Left lobe of liver (tissue), 2 donors: ENCODE measurements at regions not wholly inside any gene's neighbourhood (a gene's known extent, or its start where the extent isn't known, plus 50 kb on each side); places are given as distances from the start of the nearest gene placed in this dataset.

Experiments
- ATAC-seq: fragments of 200-7000 bp; cut with Tn5 transposase; one replicate; pipeline ENCODE4 v1.9.1; 2020; ENCODE audit warnings: mild to moderate bottlenecking, moderate library complexity
- DNase-seq: peaks from one replicate; pipeline ENCODE4 v3.0.0-alpha.2; 2020; ENCODE audit warnings: low spot score
- donor health status: DM: no; HTN: no; CAD: no; lungs with moderate emphysema.
- donor health status: DM: no; HTN: yes; CAD: no.

DNA sequence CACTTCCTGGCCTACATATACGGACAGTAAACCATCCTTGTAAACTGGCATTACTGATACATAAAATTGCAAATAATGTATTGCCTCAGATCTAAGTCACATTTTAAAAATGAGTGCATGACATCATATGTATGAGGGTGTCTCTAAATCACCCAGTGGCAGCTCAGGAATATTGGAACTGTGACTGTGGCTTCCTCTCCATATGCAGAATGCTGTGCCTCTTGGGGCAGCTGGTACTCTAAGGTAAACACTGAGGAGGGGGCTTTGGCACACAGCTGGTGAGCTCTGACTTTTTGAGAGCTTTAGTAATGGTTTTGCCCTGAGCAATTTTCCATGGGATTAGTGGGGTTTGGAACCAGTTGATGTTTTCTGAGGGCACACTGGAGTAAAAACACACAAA, 263.7 kb downstream of the BMP4 start:
- DNase-seq (no peak), ATAC-seq (no peak)

DNA sequence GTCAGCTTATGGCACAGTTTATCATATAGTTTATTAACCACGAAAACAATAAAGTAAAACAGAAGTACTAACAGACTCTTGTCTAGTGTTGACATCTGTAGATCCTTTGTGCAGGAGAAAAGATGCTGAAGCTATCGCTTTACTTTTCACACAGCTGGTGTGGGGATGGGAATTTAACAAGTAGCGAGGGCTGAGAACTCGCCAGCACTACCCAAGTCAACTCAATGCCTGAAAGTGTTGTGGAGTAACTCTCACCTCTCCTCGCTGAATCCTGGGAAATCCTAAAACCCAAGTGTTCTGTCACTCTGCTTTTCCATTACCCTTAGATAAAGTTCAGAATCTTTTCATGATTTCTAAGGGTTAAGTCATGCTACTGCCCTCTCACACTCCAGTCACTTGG, 264.2 kb downstream of the BMP4 start:
- DNase-seq: no peak
- no peak for ATAC-seq

DNA sequence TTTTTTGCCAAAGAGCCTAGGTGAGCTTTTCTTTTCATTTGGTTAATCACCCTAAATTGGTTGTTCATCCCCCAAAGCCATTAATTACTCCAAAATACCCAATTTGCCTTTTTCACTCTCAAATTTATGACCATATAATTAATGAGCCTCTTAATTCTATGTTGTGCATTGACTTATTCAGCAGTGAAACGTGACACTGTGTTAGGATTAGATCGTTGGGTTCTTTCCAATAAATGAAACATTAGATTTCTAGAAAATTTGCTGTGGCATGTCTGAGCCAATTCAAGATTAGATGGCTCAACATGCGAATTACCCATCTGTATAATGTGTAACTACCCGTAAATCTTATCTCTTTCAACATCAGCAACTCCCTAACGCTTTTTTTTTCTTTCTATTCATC, 273.4 kb downstream of the BMP4 start:
- ATAC-seq (no peak), DNase-seq (no peak)

- no peak for DNase-seq
- ATAC-seq: no peak
These were observed 284.1 kb downstream of the BMP4 start for GRCh38 chr14:53672526-53672925.

DNA sequence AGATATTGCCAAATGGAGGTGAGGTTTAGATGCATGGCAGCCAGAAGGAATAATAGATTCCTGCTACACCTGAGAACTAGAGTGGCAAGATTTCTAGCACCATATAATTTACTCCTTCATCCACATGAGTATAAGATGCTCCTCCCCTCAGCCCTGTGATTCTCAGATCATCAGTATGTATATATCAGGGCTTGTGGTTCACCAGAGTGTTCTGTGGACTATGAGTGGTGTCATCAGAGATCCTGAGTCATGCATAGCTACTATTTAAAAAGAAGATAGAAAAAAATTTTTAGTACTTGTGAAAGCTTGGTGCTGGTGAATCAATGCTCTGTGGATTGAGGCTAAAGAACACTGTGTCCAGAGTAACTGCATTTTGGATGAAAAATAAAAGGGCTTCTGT, 285.9 kb downstream of the BMP4 start:
- DNase-seq (no peak), ATAC-seq (no peak)

- ATAC-seq: no peak
These were observed 287.7 kb downstream of the BMP4 start for GRCh38 chr14:53668897-53669296.

DNA sequence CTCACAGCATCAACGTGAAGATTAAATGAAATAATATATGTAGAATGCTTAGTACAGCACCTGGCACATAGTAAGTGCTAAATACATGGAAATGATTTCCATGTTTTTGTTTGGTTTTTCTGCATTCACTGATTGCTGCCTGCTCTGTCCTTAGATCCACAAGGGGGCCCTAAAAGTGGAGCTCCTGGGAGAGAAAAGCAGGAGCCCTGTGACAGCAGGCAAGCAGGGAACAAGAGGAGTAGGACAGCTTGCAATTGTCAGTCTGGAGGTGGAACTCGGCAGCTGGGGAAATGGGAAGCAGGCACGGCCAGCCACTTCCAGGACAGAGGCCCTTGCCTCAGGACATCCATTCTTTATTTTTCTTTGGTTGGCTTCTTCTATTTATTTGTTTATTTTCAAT, 292.9 kb downstream of the BMP4 start:
- DNase-seq (no peak), ATAC-seq (peak; percentile 50)

More at GRCh38 chr14:53668897-53669296, 287.7 kb downstream of the BMP4 start:
- DNase-seq: no peak

DNA sequence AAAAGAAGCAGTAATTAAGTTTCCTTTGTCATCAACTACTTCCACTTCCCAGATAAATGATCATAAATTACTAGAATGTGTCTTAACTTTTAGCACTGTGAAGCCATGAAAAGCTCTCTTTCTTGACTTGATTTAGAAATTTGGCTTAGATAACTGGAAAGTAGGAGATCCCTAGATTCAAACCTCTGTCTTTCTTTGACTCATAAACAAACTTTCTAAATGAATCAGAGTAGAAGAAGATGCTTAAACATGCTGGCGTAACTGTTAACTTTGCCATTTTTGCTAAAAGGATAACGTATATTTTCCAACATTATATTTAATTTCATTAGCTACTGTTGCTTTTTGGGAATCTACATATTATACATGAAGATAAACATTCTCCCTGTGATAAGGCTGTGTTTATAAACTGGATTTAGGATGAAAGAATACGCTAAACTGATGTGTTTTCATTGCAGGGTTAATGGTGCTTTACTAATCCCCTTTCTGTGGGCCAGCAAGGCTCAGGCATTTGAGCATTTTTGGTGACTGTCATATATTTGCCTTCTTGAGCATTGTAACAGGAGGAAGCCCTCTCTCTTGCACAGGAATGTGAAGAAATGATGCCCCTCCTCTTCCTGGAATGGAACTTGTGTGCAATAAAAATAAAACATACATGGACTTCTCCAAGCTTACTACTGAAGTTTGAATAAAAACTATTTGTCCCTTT, 301.4 kb downstream of the BMP4 start:
- ATAC-seq (no peak), DNase-seq (no peak)

DNA sequence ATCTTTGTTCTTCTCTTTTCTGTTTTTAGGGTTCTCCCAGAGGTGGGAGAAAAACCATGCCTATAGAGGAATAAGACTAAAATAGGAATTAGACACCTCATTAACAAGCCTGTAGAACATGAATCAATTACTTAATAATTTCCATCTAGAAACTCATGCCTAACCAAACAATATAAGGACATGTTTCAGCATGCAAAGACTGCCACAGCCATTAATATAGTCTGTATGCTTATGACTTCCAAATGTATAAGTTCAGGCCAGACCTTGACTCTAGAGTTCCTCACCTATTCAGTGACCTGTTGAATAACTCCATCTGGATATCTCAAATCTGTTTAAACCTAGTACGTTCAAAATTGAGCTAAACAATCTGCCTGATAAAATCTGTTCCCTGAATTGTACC, 304.6 kb downstream of the BMP4 start:
- DNase-seq (no peak), ATAC-seq (no peak)

DNA sequence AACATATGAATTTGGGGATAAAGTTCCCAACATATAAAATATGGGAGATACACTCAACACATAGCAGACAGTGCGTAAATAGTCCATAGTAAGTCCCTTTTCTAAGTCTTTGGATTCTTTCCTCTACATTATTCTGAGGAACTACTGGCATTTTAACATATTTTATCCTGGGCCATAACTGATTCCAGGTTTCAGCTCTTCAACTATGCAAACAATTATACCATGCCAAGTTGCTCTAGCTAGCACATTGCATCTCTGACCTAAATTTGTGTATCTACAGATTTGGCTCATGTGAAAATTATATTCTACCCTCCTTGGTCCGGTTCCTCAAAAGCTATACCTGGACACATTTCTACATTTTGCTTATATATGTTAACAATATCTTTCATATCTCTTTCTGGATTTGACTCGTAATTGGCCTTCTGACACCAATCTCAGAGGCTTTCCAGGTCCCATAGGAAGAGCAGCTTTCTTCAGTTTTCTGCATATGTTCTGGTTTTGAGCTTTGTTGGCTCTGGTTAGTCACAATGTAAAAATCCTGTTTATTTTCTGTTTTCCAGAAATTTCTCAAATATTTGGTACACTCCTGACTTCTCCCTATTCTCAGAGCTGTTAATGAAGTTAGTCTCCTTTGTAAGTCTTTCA, 305.4 kb downstream of the BMP4 start:
- DNase-seq: no peak
- ATAC-seq: no peak

GRCh38 chr14:53646925-53647324, 309.7 kb downstream of the BMP4 start:
- DNase-seq: no peak
- ATAC-seq: no peak

GRCh38 chr14:53640695-53641094, 315.9 kb downstream of the BMP4 start:
- DNase-seq (no peak), ATAC-seq (no peak)

DNA sequence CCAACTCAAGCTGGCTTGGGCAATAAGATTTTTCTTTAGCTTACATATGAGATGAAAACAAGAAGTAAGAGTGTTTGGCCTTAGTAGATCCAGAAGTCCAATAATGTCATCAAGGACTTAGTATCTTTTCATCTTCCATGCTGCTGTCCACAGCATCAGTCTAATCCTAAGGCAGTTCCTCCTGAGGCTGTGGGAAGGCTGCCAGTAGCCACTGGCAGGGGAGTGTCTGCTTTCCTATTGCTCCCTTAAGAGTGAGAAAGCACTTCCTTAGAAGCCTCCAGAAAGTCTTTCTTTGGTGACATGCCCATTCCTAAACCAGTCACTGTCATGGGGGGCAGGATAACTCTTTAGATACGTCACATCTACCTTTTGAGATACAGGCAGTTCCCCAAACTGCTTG, 317.7 kb downstream of the BMP4 start:
- no peak for DNase-seq
- no peak for ATAC-seq

GRCh38 chr14:53634793-53635192, 321.8 kb downstream of the BMP4 start:
- DNase-seq (no peak), ATAC-seq (no peak)

GRCh38 chr14:53630336-53630735, 326.3 kb downstream of the BMP4 start:
- no peak for DNase-seq

GRCh38 chr14:53628732-53629430, 327.7 kb downstream of the BMP4 start:
- ATAC-seq: no peak
- no peak for DNase-seq

More at GRCh38 chr14:53630336-53630735, 326.3 kb downstream of the BMP4 start:
- no peak for ATAC-seq

- no peak for ATAC-seq
- no peak for DNase-seq
These were observed 328.4 kb downstream of the BMP4 start for GRCh38 chr14:53628261-53628660.

DNA sequence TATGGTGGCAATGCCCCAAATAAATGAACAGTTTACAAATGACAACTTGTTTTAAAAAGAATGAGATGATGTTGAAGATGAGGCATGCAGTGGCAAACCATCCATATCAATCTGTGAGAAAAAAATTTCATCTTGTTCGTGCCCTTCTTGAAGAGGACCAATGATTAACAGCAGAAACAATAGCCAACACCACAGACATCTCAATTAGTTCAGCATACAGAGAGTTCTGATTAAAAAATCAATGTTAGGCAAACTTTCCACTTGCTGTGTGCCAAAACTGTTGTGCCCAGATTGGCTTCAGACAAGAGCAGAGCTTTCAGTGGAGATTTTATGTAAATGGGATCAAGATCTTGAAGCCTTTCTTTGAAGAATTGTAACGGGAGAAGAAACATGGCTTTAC, 329.9 kb downstream of the BMP4 start:
- DNase-seq (no peak), ATAC-seq (no peak)

DNA sequence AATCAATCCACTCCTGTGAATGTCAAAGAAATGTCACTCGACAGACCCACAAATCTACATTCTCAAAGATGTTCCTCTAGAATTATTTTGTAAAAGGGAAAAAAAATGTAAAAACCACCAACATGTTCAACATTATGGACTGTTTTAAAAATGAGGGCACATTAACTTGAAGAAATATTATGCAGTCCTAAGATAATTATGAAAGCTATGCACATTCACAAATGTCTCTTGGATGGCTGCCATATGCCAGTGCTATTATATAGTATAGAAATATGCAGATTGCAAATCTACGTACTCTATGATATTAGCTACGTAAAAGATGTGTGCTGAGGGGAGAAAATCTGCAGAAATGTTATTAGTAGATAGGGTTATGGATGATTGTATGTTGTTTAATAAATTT, 334.2 kb downstream of the BMP4 start:
- DNase-seq: no peak
- ATAC-seq: no peak

DNA sequence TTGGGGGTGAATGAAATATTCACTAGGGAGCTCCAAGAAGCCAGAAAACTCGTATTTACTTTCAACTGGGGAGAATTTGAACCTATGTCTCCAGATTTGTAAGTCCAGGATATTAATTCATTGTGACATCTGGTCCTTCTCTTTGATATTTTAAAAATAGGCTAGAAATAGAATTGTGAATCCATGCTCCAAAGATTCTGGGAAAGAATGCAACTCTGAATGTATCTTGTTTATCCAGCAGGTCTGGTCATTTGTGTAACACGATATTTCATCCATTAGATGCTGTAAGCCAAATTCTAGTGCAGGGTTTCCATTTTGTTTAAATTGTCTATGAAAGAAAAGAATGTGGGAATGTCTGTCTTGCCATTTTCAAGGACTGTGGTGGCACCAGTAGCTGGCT, 334.7 kb downstream of the BMP4 start:
- ATAC-seq: no peak
- no peak for DNase-seq

- ATAC-seq (no peak), DNase-seq (no peak)
These were observed 335.2 kb downstream of the BMP4 start for GRCh38 chr14:53621433-53621832.

DNA sequence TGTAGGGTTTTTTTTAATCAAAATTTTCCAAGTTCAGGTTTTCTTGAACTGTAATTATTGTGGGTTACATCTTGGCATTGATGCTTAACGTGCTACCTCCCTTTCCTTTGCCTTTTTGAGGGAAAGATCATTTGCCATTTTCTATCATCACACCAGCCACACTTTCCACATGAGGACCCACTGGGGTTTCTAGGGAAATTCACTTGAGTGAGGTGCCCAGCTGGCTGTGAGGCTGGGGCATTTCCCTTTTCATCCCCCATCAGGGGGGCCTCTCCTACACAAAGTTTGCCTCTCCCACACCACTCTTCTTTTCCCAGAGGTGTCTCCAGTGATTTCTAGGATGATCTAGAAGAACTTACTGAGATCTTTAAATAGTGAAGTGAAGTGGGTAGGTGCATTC, 335.7 kb downstream of the BMP4 start:
- no peak for ATAC-seq
- DNase-seq: no peak
